Astrocyte (in vitro differentiated cells and primary cell): ENCODE measurements at regions not wholly inside any gene's neighbourhood (a gene's known extent, or its start where the extent isn't known, plus 50 kb on each side); places are given as distances from the start of the nearest gene placed in this dataset.
"Not testable (repeated sequence)": the region's sequence is repeated elsewhere in the genome, so short reads cannot be mapped to it uniquely, and the experiment has no call there.

Experiments used
- DNase-seq: peaks from one replicate; pipeline ENCODE4 v3.0.0-alpha.2; 2010; ENCODE audit warnings: low read depth
- FAIRE-seq: peaks from 2 replicates; lab custom pipeline; 2011; peaks lifted over from hg19 to GRCh38; lab: Jason Lieb, UNC
- H2AFZ ChIP-seq: 2 replicates; pipeline ENCODE4 v1.6.0; 2012; ENCODE audit warnings: low read depth, low read length, inconsistent platforms
- H3K27ac ChIP-seq: 2 replicates; pipeline ENCODE4 v1.5.1; 2011; ENCODE audit warnings: low read depth, low read length, inconsistent platforms
- H3K27me3 ChIP-seq: 2 replicates; pipeline ENCODE4 v1.6.0; 2011; ENCODE audit warnings: low read length, inconsistent platforms; ENCODE audit not compliant: insufficient read depth
- H3K36me3 ChIP-seq: 2 replicates; pipeline ENCODE4 v1.5.1; 2011; ENCODE audit warnings: low read length, inconsistent platforms; ENCODE audit not compliant: insufficient read depth
- H3K4me1 ChIP-seq: 2 replicates; pipeline ENCODE4 v1.5.1; 2011; ENCODE audit warnings: low read length, inconsistent platforms; ENCODE audit not compliant: insufficient read depth
- H3K4me2 ChIP-seq: 2 replicates; pipeline ENCODE4 v1.6.0; 2012; ENCODE audit warnings: low read length, inconsistent platforms
- H3K4me3 ChIP-seq: 2 replicates; pipeline ENCODE4 v1.5.1; 2011; ENCODE audit warnings: low read depth, mild to moderate bottlenecking, low read length, inconsistent platforms; ENCODE audit not compliant: insufficient read depth
- H3K79me2 ChIP-seq: 2 replicates; pipeline ENCODE4 v1.6.0; 2012; ENCODE audit warnings: mild to moderate bottlenecking, low read length, inconsistent platforms; ENCODE audit not compliant: insufficient read depth
- H3K9ac ChIP-seq: 2 replicates; pipeline ENCODE4 v1.6.0; 2012; ENCODE audit warnings: mild to moderate bottlenecking, low read length, inconsistent platforms
- H3K9me3 ChIP-seq: 2 replicates; pipeline ENCODE4 v1.5.1; 2012; ENCODE audit warnings: low read depth, mild to moderate bottlenecking, low read length, inconsistent platforms; ENCODE audit not compliant: insufficient read depth
- H4K20me1 ChIP-seq: 2 replicates; pipeline ENCODE4 v1.6.0; 2012; ENCODE audit warnings: low read length, inconsistent platforms; ENCODE audit not compliant: insufficient read depth
- H3K27ac Mint-ChIP-seq: one replicate; pipeline ENCODE4 v1.8.0; 2021; ENCODE audit warnings: mild to moderate bottlenecking, mixed read lengths; ENCODE audit not compliant: unreplicated experiment
- H3K27me3 Mint-ChIP-seq: one replicate; pipeline ENCODE4 v1.8.0; 2021; ENCODE audit warnings: low read depth, mixed read lengths; ENCODE audit not compliant: unreplicated experiment
- H3K36me3 Mint-ChIP-seq: one replicate; pipeline ENCODE4 v1.8.0; 2021; ENCODE audit warnings: low read depth, mixed read lengths; ENCODE audit not compliant: unreplicated experiment
- H3K4me1 Mint-ChIP-seq: one replicate; pipeline ENCODE4 v1.8.0; 2021; ENCODE audit warnings: low read depth, mixed read lengths; ENCODE audit not compliant: unreplicated experiment
- H3K4me3 Mint-ChIP-seq: one replicate; pipeline ENCODE4 v1.8.0; 2021; ENCODE audit warnings: mild to moderate bottlenecking, moderate library complexity, mixed read lengths; ENCODE audit not compliant: unreplicated experiment
- H3K9me3 Mint-ChIP-seq: one replicate; pipeline ENCODE4 v1.8.0; 2021; ENCODE audit warnings: mild to moderate bottlenecking, mixed read lengths; ENCODE audit not compliant: unreplicated experiment
- EZH2 ChIP-seq: IDR thresholded peaks from 2 replicates; pipeline ENCODE4 v1.6.1; 2012; ENCODE audit warnings: mild to moderate bottlenecking, low read length, inconsistent platforms; ENCODE audit not compliant: insufficient read depth
- TF ChIP-seq, protein P1 (sequence below): IDR thresholded peaks from 2 replicates; pipeline ENCODE4 v1.5.1; 2011; ENCODE audit warnings: low read depth, mild to moderate bottlenecking, inconsistent platforms, low read length, moderate library complexity; ENCODE audit not compliant: insufficient read depth

DNA sequence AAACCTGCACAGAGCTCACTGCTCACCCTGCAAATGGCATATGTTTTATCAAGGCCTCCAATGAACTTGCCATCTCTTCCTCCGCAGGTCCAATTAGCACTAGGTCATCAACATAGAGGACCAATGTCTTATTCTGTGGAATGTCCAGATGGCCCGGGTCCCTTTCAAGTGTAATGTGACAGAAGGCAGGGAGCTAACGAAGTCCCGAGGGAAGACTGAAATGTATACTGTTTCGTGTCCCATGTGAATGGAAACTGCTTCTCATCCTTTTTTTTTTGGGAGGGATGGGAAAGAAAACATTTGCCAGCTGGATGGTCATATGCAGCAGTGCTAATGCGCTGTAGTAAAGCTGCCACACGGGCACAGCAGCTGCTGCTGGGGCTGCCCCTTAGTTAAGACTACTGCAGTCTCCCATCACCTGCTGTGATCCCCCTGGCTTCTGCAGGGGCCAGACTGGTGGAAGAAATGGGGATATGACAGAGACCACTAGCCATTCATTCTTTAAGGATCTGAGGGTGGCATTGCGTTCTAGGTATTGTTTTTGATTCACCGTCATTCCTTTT lies 61.7 kb upstream of the CCNY start:
- TF ChIP-seq EZH2: no peak
- TF ChIP-seq, protein P1, sequence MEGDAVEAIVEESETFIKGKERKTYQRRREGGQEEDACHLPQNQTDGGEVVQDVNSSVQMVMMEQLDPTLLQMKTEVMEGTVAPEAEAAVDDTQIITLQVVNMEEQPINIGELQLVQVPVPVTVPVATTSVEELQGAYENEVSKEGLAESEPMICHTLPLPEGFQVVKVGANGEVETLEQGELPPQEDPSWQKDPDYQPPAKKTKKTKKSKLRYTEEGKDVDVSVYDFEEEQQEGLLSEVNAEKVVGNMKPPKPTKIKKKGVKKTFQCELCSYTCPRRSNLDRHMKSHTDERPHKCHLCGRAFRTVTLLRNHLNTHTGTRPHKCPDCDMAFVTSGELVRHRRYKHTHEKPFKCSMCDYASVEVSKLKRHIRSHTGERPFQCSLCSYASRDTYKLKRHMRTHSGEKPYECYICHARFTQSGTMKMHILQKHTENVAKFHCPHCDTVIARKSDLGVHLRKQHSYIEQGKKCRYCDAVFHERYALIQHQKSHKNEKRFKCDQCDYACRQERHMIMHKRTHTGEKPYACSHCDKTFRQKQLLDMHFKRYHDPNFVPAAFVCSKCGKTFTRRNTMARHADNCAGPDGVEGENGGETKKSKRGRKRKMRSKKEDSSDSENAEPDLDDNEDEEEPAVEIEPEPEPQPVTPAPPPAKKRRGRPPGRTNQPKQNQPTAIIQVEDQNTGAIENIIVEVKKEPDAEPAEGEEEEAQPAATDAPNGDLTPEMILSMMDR: no peak
- FAIRE-seq (no peak), DNase-seq (no peak)
- H3K4me3 ChIP-seq: no peak overlapping the region
- H3K9me3 ChIP-seq: no peaks in the 10 kb centered on the region
- no peak overlapping the region for H3K4me2 ChIP-seq
- no peak overlapping the region for H3K27ac Mint-ChIP-seq
- H3K79me2 ChIP-seq: no peaks in the 10 kb centered on the region
- H3K36me3 ChIP-seq: no peaks in the 10 kb centered on the region
- H4K20me1 ChIP-seq: no peaks in the 10 kb centered on the region
- peaks cover 15% of the 10 kb centered on the region for H3K4me1 Mint-ChIP-seq
- H3K4me1 ChIP-seq: no peaks in the 10 kb centered on the region
- H3K4me3 Mint-ChIP-seq: no peak overlapping the region
- H3K9me3 Mint-ChIP-seq: peaks cover 2% of the 10 kb centered on the region
- no peaks in the 10 kb centered on the region for H3K36me3 Mint-ChIP-seq
- H2AFZ ChIP-seq: no peak overlapping the region
- no peak overlapping the region for H3K9ac ChIP-seq
- peaks cover 14% of the 10 kb centered on the region for H3K27me3 Mint-ChIP-seq
- H3K27ac ChIP-seq: no peak overlapping the region
- no peaks in the 10 kb centered on the region for H3K27me3 ChIP-seq

DNA sequence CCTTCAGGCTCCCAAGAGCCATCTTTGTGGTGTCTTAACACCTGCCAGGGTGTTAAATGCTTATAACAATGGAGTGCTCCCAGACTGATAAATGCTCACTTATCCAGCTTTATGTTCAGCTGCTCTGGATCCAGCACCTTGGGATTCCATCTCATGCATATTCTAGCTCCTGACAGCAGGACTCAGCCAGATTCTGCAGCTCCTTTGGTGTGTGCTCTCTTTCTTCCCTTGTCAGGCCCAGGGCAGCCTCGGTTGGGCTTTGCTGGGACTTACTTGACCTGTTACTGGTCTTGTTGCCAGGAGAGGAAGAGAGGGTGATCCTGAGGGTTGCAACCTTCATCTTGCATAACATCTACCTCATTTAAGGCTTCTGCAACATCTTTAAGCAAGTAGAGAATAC lies 59.4 kb upstream of the CCNY start:
- Mint-ChIP-seq H3K27ac (no peak overlapping the region), H3K4me3 (no peak overlapping the region), H3K36me3 (no peaks in the 10 kb centered on the region), H3K9me3 (peaks cover 11% of the 10 kb centered on the region), H3K4me1 (no peaks in the 10 kb centered on the region), H3K27me3 (peaks cover 14% of the 10 kb centered on the region)
- Histone ChIP-seq H3K9me3 (no peaks in the 10 kb centered on the region), H3K79me2 (no peaks in the 10 kb centered on the region), H2AFZ (no peak overlapping the region), H3K36me3 (no peaks in the 10 kb centered on the region), H3K27me3 (no peaks in the 10 kb centered on the region), H3K9ac (no peak overlapping the region), H3K4me2 (no peak overlapping the region), H3K27ac (no peak overlapping the region), H3K4me1 (no peaks in the 10 kb centered on the region), H3K4me3 (no peak overlapping the region), H4K20me1 (no peaks in the 10 kb centered on the region)
- FAIRE-seq (no peak), DNase-seq (no peak)
- TF ChIP-seq, protein P1: no peak
- no peak for TF ChIP-seq EZH2

DNA sequence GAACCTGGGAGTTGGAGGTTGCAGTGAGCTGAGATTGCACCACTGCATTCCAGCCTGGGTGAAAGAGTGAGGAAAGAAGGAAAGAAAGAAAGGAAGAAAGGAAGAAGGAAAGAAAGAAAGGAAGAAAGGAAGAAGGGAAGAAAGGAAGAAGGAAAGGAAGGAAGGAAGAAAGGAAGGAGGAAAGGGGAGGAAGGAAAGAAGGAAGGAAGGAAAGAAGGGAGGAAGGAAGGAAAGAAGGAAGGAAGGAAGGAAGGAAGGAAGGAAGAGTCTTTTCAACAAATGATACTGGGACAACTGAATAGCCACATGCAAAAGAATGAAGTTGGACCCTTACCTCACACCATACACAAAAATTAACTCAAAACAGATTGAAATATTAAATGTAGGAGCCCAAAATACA lies 56.1 kb upstream of the CCNY start:
- not testable (repeated sequence) for H3K27me3 ChIP-seq, H3K4me1 ChIP-seq, H3K4me2 ChIP-seq, H3K27ac ChIP-seq, H3K9me3 ChIP-seq, FAIRE-seq, H3K79me2 ChIP-seq, H3K9ac ChIP-seq, H3K4me3 ChIP-seq, H3K36me3 Mint-ChIP-seq, DNase-seq, H3K36me3 ChIP-seq, H4K20me1 ChIP-seq, H3K4me3 Mint-ChIP-seq, H3K27ac Mint-ChIP-seq, H2AFZ ChIP-seq, H3K4me1 Mint-ChIP-seq
- peaks cover 10% of the 10 kb centered on the region for H3K27me3 Mint-ChIP-seq
- peaks cover 11% of the 10 kb centered on the region for H3K9me3 Mint-ChIP-seq
